K562 (cell line): ENCODE measurements at regions not wholly inside any gene's neighbourhood (a gene's known extent, or its start where the extent isn't known, plus 50 kb on each side); places are given as distances from the start of the nearest gene placed in this dataset.

ENCODE experiments used
- ATAC-seq: fragments of 200-7000 bp; cut with Tn5 transposase; 3 replicates; pipeline ENCODE4 v1.9.1; 2020; ENCODE audit warnings: moderate library complexity
- BruUV-seq: library from RNA; stranded (reverse); fragments of 400-500 nt; replicated peaks from 2 replicates; lab custom pipeline; 2021; lab: Mats Ljungman, UMichigan
- CTCF ChIA-PET: fragments of 300-600 bp; formaldehyde crosslinking; extraction: SDS; loops from one replicate; lab custom pipeline; 2021; ENCODE audit warnings: low intra/inter-chr PET ratio; lab: Yijun Ruan, JAX
- POLR2A ChIA-PET: fragments of 300-600, 350-650 bp; sonication (Branson Sonifier 250); formaldehyde crosslinking; extraction: SDS; loops from one replicate; lab custom pipeline; 2021; ENCODE audit warnings: antibody characterized with exemption, inconsistent platforms; lab: Yijun Ruan, JAX
- DNase-seq, 4 experiments: peaks; one replicate each; pipeline versions ENCODE4 v3.0.0 to v3.0.0-alpha.2; 2011 to 2018; ENCODE audit warnings: low spot score in 3 of 4, mixed read lengths in 3 of 4; ENCODE audit errors: extremely low read depth in 1 of 4
- FAIRE-seq: peaks from 2 replicates; lab custom pipeline; 2011; peaks lifted over from hg19 to GRCh38; lab: Jason Lieb, UNC
- H2AFZ ChIP-seq: 2 replicates; pipeline ENCODE4 v1.6.0; 2011; ENCODE audit warnings: low read depth, low read length, control low read depth, inconsistent platforms
- H3K27ac ChIP-seq: fragments of 200-600 bp; 3 replicates; pipeline ENCODE4 v1.8.0; 2011; ENCODE audit warnings: low read depth, mild to moderate bottlenecking, control low read depth, inconsistent platforms, low read length, moderate library complexity, mixed read lengths; ENCODE audit errors: extremely low read depth
- H3K27me3 ChIP-seq, 2 experiments: fragments of 300-600 bp in 1 of 2; 2 replicates in 1 of 2; 3 replicates in 1 of 2; pipeline versions ENCODE4 v1.6.0 to v1.8.0; 2011; ENCODE audit warnings: inconsistent platforms in 2 of 2, low read length in 2 of 2, mild to moderate bottlenecking in 1 of 2, mixed read lengths in 1 of 2, moderate library complexity in 1 of 2; ENCODE audit not compliant: control insufficient read depth in 2 of 2, insufficient read depth in 2 of 2
- H3K36me3 ChIP-seq: fragments of 300-600 bp; 3 replicates; pipeline ENCODE4 v1.8.0; 2011; ENCODE audit warnings: mild to moderate bottlenecking, low read length, inconsistent platforms; ENCODE audit not compliant: control insufficient read depth, insufficient read depth
- H3K4me1 ChIP-seq, 2 experiments: fragments of 200-600 bp in 1 of 2; replicated peaks in 1 of 2; 2 replicates in 1 of 2; 3 replicates in 1 of 2; pipeline versions ENCODE4 v1.5.1 to v1.8.0; 2011; ENCODE audit warnings: inconsistent platforms in 2 of 2, low read length in 2 of 2, mild to moderate bottlenecking in 1 of 2, mixed read lengths in 1 of 2, moderate library complexity in 1 of 2; ENCODE audit not compliant: control insufficient read depth in 2 of 2, insufficient read depth in 2 of 2
- H3K4me2 ChIP-seq: 2 replicates; pipeline ENCODE4 v1.6.1; 2011; ENCODE audit warnings: low read length, control low read depth, inconsistent platforms, mixed read lengths; ENCODE audit not compliant: insufficient read depth
- H3K4me3 ChIP-seq: fragments of 200-600 bp; sonication (generic), shearing (Covaris generic); 2 replicates; pipeline ENCODE4 v1.5.1; 2016; ENCODE audit warnings: control low read depth, inconsistent platforms
- H3K79me2 ChIP-seq: fragments of 200-600 bp; 3 replicates; pipeline ENCODE4 v1.8.0; 2011; ENCODE audit warnings: low read length, inconsistent platforms; ENCODE audit not compliant: control insufficient read depth, insufficient read depth
- H3K9ac ChIP-seq, 2 experiments: 2 replicates each; pipeline versions ENCODE4 v1.6.0 to v1.6.1; 2011; ENCODE audit warnings: low read depth in 2 of 2, low read length in 2 of 2, control low read depth in 1 of 2, inconsistent platforms in 1 of 2, mild to moderate bottlenecking in 1 of 2, mixed read lengths in 1 of 2; ENCODE audit not compliant: insufficient read depth in 1 of 2
- H3K9me1 ChIP-seq: one replicate; pipeline ENCODE4 v1.6.0; 2011; ENCODE audit warnings: inconsistent platforms, mild to moderate bottlenecking, low read length, moderate library complexity; ENCODE audit not compliant: control insufficient read depth, insufficient read depth
- H3K9me3 ChIP-seq: replicated peaks from 2 replicates; pipeline ENCODE4 v1.5.1; 2011; ENCODE audit warnings: low read depth, low read length, inconsistent platforms; ENCODE audit not compliant: control insufficient read depth, insufficient read depth
- H4K20me1 ChIP-seq: replicated peaks from 2 replicates; pipeline ENCODE4 v1.6.1; 2011; ENCODE audit warnings: low read length, inconsistent platforms, mixed read lengths; ENCODE audit not compliant: control insufficient read depth, insufficient read depth
- COPS2 ChIP-seq: fragments of 450-650 bp; conservative IDR thresholded peaks from 2 replicates; pipeline ENCODE4 v1.6.1; 2016; ENCODE audit warnings: mild to moderate bottlenecking, moderate library complexity
- HDAC6 ChIP-seq: IDR thresholded peaks from 2 replicates; pipeline ENCODE4 v1.6.1; 2012; ENCODE audit warnings: low read depth, mild to moderate bottlenecking, control low read depth, inconsistent platforms, low read length, moderate library complexity
- HEY1 ChIP-seq: fragments of 250-450 bp; sonication (Bioruptor Pico); IDR thresholded peaks from 2 replicates; pipeline ENCODE4 v1.5.0; 2020; ENCODE audit warnings: mild to moderate bottlenecking, moderate library complexity, borderline replicate concordance
- IRF2 ChIP-seq: sonication (generic); formaldehyde crosslinking; IDR thresholded peaks from 2 replicates; pipeline ENCODE4 v1.8.1; 2022; ENCODE audit warnings: mild to moderate bottlenecking, missing genetic modification reagents
- MTA3 ChIP-seq: fragments of 450-650 bp; formaldehyde crosslinking; IDR thresholded peaks from 2 replicates; pipeline ENCODE4 v1.6.1; 2017; ENCODE audit warnings: mild to moderate bottlenecking, borderline replicate concordance
- NFE2 ChIP-seq: IDR thresholded peaks from 2 replicates; pipeline ENCODE4 v1.6.1; 2014; ENCODE audit warnings: antibody characterized with exemption, low read depth
- ZNF311 ChIP-seq: fragments of 250-450 bp; sonication (Bioruptor Pico); IDR thresholded peaks from 2 replicates; pipeline ENCODE4 v1.4.0; 2020; ENCODE audit warnings: mild to moderate bottlenecking, moderate library complexity
- WGBS: fragments of 100-300 bp; shearing (Covaris generic); methylation state at CpG from one replicate; pipeline ENCODE4 v1.1.6; 2016; ENCODE audit warnings: low coverage, mixed read lengths; ENCODE audit not compliant: insufficient coverage; ENCODE audit errors: missing lambda C conversion rate; 5-methylcytosine and 5-hydroxymethylcytosine counted together
- in situ Hi-C: fragments of 300-500 bp; cut with MboI; formaldehyde crosslinking; loops from 4 replicates; pipeline ENCODE4 v1.15.0; 2018; ENCODE audit warnings: inconsistent platforms, mixed read lengths
- intact Hi-C: fragments of 100-400 bp; cut with micrococcal nuclease; formaldehyde crosslinking; loops from 2 replicates; pipeline ENCODE4 v1.14.2; 2022
- TF ChIP-seq, protein P1 (sequence below): fragments of 250-450 bp; sonication (Bioruptor Pico); IDR thresholded peaks from 2 replicates; pipeline ENCODE4 v1.4.0; 2020; ENCODE audit warnings: borderline replicate concordance
- TF ChIP-seq, protein P2 (sequence below): fragments of 450-650 bp; IDR thresholded peaks from 2 replicates; pipeline ENCODE4 v1.6.1; 2017; ENCODE audit warnings: mild to moderate bottlenecking, moderate library complexity
- TF ChIP-seq, protein P3 (sequence below): sonication (generic); formaldehyde crosslinking; IDR thresholded peaks from 2 replicates; pipeline ENCODE4 v1.8.0; 2022; ENCODE audit warnings: missing genetic modification reagents, mild to moderate bottlenecking, borderline replicate concordance
- TF ChIP-seq, protein P4 (sequence below): sonication (generic); formaldehyde crosslinking; IDR thresholded peaks from 2 replicates; pipeline ENCODE4 v1.4.0; 2020; ENCODE audit warnings: mild to moderate bottlenecking, missing genetic modification reagents
- TF ChIP-seq, protein P5 (sequence below), 2 experiments: fragments of 450-650 bp in 1 of 2; IDR thresholded peaks; 2 replicates each; pipeline ENCODE4 v1.6.1; 2011 to 2017; ENCODE audit warnings: low read depth in 2 of 2, antibody characterized with exemption in 1 of 2, borderline replicate concordance in 1 of 2, low read length in 1 of 2, mild to moderate bottlenecking in 1 of 2, mixed read lengths in 1 of 2; ENCODE audit not compliant: control insufficient read depth in 1 of 2

DNA sequence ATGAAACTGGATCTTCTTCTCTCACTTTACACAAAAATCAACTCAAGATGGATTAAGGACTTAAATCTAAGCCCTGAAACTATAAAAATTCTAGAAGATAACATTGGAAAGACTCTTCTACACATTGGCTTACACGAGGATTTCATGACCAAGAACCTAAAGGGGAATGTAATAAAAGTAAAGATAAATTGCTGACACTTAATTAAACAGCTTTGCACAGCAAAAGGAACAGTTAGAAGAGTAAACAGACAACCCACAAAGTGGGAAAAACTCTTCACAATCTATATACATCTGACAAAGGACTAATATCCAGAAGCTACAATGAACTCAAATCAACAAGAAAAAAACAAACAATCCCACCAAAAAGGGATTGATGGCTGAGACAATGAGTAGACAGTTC, 74.4 kb downstream of the BLTP3B start (continued):
- TF ChIP-seq, protein P1, sequence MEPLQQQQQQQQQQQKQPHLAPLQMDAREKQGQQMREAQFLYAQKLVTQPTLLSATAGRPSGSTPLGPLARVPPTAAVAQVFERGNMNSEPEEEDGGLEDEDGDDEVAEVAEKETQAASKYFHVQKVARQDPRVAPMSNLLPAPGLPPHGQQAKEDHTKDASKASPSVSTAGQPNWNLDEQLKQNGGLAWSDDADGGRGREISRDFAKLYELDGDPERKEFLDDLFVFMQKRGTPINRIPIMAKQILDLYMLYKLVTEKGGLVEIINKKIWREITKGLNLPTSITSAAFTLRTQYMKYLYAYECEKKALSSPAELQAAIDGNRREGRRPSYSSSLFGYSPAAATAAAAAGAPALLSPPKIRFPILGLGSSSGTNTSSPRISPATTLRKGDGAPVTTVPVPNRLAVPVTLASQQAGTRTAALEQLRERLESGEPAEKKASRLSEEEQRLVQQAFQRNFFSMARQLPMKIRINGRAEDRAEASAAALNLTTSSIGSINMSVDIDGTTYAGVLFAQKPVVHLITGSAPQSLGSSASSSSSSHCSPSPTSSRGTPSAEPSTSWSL (CRISPR knock-in tag) = no peak
- TF ChIP-seq NFE2 = no peak
- TF ChIP-seq IRF2 (CRISPR knock-in tag) = no peak

DNA sequence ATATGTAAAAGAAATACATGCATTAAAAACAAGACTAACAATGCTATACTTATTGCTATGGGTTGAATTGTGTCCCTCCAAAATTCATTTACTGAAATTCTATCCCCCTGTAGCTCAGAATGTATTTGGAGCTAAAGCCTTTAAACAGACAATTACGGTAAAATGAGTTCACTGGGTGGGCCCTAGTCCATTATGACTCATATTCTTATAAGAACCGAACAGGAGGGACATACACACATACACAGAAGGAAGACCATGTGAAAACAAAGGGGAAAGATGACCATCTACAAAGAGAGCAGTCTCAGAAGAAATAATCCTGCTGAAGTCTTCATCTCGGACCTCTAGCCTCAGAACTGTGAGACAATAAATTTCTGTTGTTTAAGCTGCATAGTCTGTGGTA, 77.1 kb upstream of the ANKS1B start:
- 68% methylated on average over 3 of the region's 3 CpGs for WGBS
- no peaks in the 10 kb centered on the region for H3K9me3 ChIP-seq
- DNase-seq (no peak), FAIRE-seq (no peak), ATAC-seq (no peak; the same call in 2 of the 3 replicates)
- H3K27me3 ChIP-seq = no peaks in the 10 kb centered on the region
- no peak overlapping the region for H3K4me3 ChIP-seq
- H3K27ac ChIP-seq = no peak overlapping the region
- peaks cover 0 to 7% of the 10 kb centered on the region in 2 experiments; a peak in 1 of 5 replicates for H3K4me1 ChIP-seq
- ChIA-PET POLR2A (no interaction called here), CTCF (interaction anchor here (0.6 kb wide), 1 partner anchor 181 kb away, joined by 4 read pairs; no protein-coding TSS in a partner anchor)
- no TSS peak for BruUV-seq
- no peaks in the 10 kb centered on the region for H3K79me2 ChIP-seq
- intact Hi-C loops (no loop called here), in situ Hi-C loops (no loop called here)
- H3K36me3 ChIP-seq = peaks cover 3% of the 10 kb centered on the region; the same call in 1 of the 3 replicates
- no peaks in the 10 kb centered on the region for H4K20me1 ChIP-seq
- H3K4me2 ChIP-seq = no peak overlapping the region
- no peak overlapping the region for H3K9ac ChIP-seq
- H2AFZ ChIP-seq = no peak overlapping the region
- no peaks in the 10 kb centered on the region for H3K9me1 ChIP-seq
- TF ChIP-seq HEY1 (CRISPR knock-in tag) (no peak), HDAC6 (no peak), MTA3 (no peak), ZNF311 (CRISPR knock-in tag) (no peak), COPS2 (no peak)
- TF ChIP-seq, protein P2, sequence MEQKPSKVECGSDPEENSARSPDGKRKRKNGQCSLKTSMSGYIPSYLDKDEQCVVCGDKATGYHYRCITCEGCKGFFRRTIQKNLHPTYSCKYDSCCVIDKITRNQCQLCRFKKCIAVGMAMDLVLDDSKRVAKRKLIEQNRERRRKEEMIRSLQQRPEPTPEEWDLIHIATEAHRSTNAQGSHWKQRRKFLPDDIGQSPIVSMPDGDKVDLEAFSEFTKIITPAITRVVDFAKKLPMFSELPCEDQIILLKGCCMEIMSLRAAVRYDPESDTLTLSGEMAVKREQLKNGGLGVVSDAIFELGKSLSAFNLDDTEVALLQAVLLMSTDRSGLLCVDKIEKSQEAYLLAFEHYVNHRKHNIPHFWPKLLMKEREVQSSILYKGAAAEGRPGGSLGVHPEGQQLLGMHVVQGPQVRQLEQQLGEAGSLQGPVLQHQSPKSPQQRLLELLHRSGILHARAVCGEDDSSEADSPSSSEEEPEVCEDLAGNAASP = no peak
- TF ChIP-seq, protein P3, sequence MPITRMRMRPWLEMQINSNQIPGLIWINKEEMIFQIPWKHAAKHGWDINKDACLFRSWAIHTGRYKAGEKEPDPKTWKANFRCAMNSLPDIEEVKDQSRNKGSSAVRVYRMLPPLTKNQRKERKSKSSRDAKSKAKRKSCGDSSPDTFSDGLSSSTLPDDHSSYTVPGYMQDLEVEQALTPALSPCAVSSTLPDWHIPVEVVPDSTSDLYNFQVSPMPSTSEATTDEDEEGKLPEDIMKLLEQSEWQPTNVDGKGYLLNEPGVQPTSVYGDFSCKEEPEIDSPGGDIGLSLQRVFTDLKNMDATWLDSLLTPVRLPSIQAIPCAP (CRISPR knock-in tag) = no peak
- TF ChIP-seq, protein P4, sequence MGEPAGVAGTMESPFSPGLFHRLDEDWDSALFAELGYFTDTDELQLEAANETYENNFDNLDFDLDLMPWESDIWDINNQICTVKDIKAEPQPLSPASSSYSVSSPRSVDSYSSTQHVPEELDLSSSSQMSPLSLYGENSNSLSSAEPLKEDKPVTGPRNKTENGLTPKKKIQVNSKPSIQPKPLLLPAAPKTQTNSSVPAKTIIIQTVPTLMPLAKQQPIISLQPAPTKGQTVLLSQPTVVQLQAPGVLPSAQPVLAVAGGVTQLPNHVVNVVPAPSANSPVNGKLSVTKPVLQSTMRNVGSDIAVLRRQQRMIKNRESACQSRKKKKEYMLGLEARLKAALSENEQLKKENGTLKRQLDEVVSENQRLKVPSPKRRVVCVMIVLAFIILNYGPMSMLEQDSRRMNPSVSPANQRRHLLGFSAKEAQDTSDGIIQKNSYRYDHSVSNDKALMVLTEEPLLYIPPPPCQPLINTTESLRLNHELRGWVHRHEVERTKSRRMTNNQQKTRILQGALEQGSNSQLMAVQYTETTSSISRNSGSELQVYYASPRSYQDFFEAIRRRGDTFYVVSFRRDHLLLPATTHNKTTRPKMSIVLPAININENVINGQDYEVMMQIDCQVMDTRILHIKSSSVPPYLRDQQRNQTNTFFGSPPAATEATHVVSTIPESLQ (CRISPR knock-in tag) = no peak
- TF ChIP-seq, protein P5, sequence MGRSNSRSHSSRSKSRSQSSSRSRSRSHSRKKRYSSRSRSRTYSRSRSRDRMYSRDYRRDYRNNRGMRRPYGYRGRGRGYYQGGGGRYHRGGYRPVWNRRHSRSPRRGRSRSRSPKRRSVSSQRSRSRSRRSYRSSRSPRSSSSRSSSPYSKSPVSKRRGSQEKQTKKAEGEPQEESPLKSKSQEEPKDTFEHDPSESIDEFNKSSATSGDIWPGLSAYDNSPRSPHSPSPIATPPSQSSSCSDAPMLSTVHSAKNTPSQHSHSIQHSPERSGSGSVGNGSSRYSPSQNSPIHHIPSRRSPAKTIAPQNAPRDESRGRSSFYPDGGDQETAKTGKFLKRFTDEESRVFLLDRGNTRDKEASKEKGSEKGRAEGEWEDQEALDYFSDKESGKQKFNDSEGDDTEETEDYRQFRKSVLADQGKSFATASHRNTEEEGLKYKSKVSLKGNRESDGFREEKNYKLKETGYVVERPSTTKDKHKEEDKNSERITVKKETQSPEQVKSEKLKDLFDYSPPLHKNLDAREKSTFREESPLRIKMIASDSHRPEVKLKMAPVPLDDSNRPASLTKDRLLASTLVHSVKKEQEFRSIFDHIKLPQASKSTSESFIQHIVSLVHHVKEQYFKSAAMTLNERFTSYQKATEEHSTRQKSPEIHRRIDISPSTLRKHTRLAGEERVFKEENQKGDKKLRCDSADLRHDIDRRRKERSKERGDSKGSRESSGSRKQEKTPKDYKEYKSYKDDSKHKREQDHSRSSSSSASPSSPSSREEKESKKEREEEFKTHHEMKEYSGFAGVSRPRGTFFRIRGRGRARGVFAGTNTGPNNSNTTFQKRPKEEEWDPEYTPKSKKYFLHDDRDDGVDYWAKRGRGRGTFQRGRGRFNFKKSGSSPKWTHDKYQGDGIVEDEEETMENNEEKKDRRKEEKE (IDR thresholded peaks at IDR 0.05; ENCODE audit: borderline replicate concordance in 1 of 2, control insufficient read depth in 1 of 2, low read depth in 2 of 2, low read length in 1 of 2) = no peak
